GM18505 (cell line): ENCODE measurements at regions not wholly inside any gene's neighbourhood (a gene's known extent, or its start where the extent isn't known, plus 50 kb on each side); places are given as distances from the start of the nearest gene placed in this dataset.

Source experiments
- ATAC-seq: cut with Tn5 transposase; IDR thresholded peaks from one replicate; pipeline ENCODE4 v1.9.1; 2021; ENCODE audit not compliant: unreplicated experiment
- POLR2A ChIP-seq: IDR thresholded peaks from 4 replicates; pipeline ENCODE4 v1.6.1; 2011; ENCODE audit warnings: borderline replicate concordance; ENCODE audit not compliant: insufficient read depth, insufficient read length; ENCODE audit errors: extremely low read depth

DNA sequence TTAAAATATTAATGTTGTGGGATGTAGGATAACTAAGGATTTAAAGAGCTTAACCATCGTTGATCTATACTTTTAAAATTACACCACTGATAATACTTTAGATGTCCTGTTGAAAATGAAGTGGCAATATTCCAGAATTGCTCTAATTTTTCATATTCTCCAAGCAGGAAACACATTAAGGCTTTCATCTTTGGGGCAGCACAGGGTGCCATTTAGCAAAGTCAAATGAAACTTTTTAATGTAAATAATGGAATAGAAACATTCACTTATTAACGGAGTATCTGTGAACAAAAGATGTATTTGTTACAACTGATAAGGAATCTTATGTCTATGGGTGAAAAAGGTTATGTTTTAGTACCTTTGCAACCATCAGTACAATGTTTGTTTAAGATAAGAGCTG, 50.0 kb upstream of the MIR17HG start:
- ATAC-seq = no peak
- no peak for TF ChIP-seq POLR2A
